ENCODE measurements at regions not wholly inside any gene's neighbourhood (a gene's known extent, or its start where the extent isn't known, plus 50 kb on each side); places are given as distances from the start of the nearest gene placed in this dataset.
"Not testable (repeated sequence)": the region's sequence is repeated elsewhere in the genome, so short reads cannot be mapped to it uniquely, and the experiment has no call there.

GRCh38 chr12:102300824-102301461 lies 103.3 kb upstream of the PMCH start:
- in situ Hi-C loops (cut with HindIII; ENCODE audit: low sequenced_read_pairs) = no loop called here
- no peak for DNase-seq (ENCODE audit: low spot score)

GRCh38 chr12:102299731-102300130 lies 102.1 kb upstream of the PMCH start:
- no peak for DNase-seq (ENCODE audit: low spot score)
- in situ Hi-C loops (cut with HindIII; ENCODE audit: low sequenced_read_pairs) = no loop called here

GRCh38 chr12:102298022-102298421 lies 100.4 kb upstream of the PMCH start:
- no peak for DNase-seq (ENCODE audit: low spot score)
- in situ Hi-C loops (cut with HindIII; ENCODE audit: low sequenced_read_pairs) = no loop called here

GRCh38 chr12:102297412-102297811 lies 99.8 kb upstream of the PMCH start:
- DNase-seq (ENCODE audit: low spot score) = no peak
- in situ Hi-C loops (cut with HindIII; ENCODE audit: low sequenced_read_pairs) = no loop called here

- in situ Hi-C loops (cut with HindIII; ENCODE audit: low sequenced_read_pairs) = no loop called here
- no peak for DNase-seq (ENCODE audit: low spot score)
These were observed 96.9 kb upstream of the PMCH start for GRCh38 chr12:102294568-102294967.

- in situ Hi-C loops (cut with HindIII; ENCODE audit: low sequenced_read_pairs); DNase-seq (ENCODE audit: low spot score): not testable (repeated sequence)
These were observed 94.1 kb upstream of the PMCH start for GRCh38 chr12:102291498-102292440.

GRCh38 chr12:102289702-102290101 lies 92.1 kb upstream of the PMCH start:
- DNase-seq (ENCODE audit: low spot score); in situ Hi-C loops (cut with HindIII; ENCODE audit: low sequenced_read_pairs): not testable (repeated sequence)

- no peak for DNase-seq (ENCODE audit: low spot score)
- in situ Hi-C loops (cut with HindIII; ENCODE audit: low sequenced_read_pairs) = no loop called here
These were observed 83.6 kb upstream of the PMCH start for GRCh38 chr12:102281231-102281630.

- in situ Hi-C loops (cut with HindIII; ENCODE audit: low sequenced_read_pairs); DNase-seq (ENCODE audit: low spot score): not testable (repeated sequence)
These were observed 58.1 kb upstream of the PMCH start for GRCh38 chr12:102255687-102256086.

GRCh38 chr12:102251005-102251404 lies 53.4 kb upstream of the PMCH start:
- DNase-seq (ENCODE audit: low spot score); in situ Hi-C loops (cut with HindIII; ENCODE audit: low sequenced_read_pairs): not testable (repeated sequence)

GRCh38 chr12:102249079-102249841 lies 51.6 kb upstream of the PMCH start:
- DNase-seq (ENCODE audit: low spot score) = no peak

More at GRCh38 chr12:102249079-102249841, 51.6 kb upstream of the PMCH start:
- in situ Hi-C loops (cut with HindIII; ENCODE audit: low sequenced_read_pairs) = no loop called here

All from G401 (cell line).